IPS DF 6.9 (cell line): ENCODE measurements at regions not wholly inside any gene's neighbourhood (a gene's known extent, or its start where the extent isn't known, plus 50 kb on each side); places are given as distances from the start of the nearest gene placed in this dataset.

ENCODE experiments used
- DNase-seq: peaks from one replicate; pipeline ENCODE4 v3.0.0-alpha.2; 2013; ENCODE audit warnings: low read depth, low spot score
- H3K27ac ChIP-seq: one replicate; pipeline ENCODE4 v1.5.1; 2013; ENCODE audit warnings: low read length, control low read depth
- H3K27me3 ChIP-seq: 2 replicates; pipeline ENCODE4 v1.6.1; 2013; ENCODE audit warnings: mild to moderate bottlenecking, low read length; ENCODE audit not compliant: control insufficient read depth, insufficient read depth
- H3K36me3 ChIP-seq: 2 replicates; pipeline ENCODE4 v1.6.1; 2013; ENCODE audit warnings: low read length; ENCODE audit not compliant: control insufficient read depth, insufficient read depth
- H3K4me1 ChIP-seq: 2 replicates; pipeline ENCODE4 v1.6.1; 2013; ENCODE audit warnings: low read length; ENCODE audit not compliant: control insufficient read depth, insufficient read depth
- H3K4me3 ChIP-seq: 2 replicates; pipeline ENCODE4 v1.5.1; 2013; ENCODE audit warnings: mild to moderate bottlenecking, low read length
- H3K9me3 ChIP-seq: 2 replicates; pipeline ENCODE4 v1.6.1; 2013; ENCODE audit warnings: low read length, inconsistent platforms; ENCODE audit not compliant: control insufficient read depth, insufficient read depth
- WGBS: extraction: QIAGEN DNeasy Blood & Tissue Kit; methylation state at CpG from one replicate; pipeline ENCODE4 v1.1.7; 2013; ENCODE audit warnings: mixed read lengths, missing lambda C conversion rate; ENCODE audit not compliant: insufficient read length, insufficient coverage; 5-methylcytosine and 5-hydroxymethylcytosine counted together

- no peak overlapping the region for H3K4me3 ChIP-seq
- no peak for DNase-seq
- H3K9me3 ChIP-seq, result no peaks in the 10 kb centered on the region
- no peaks in the 10 kb centered on the region for H3K36me3 ChIP-seq
- no peaks in the 10 kb centered on the region for H3K4me1 ChIP-seq
- WGBS, result no CpG with 5 or more reads among the region's 5 CpGs
- no peak overlapping the region for H3K27ac ChIP-seq
- no peaks in the 10 kb centered on the region for H3K27me3 ChIP-seq
Observed at GRCh38 chr2:53182601-53183000, 585.0 kb upstream of the CHAC2 start.

- Histone ChIP-seq H3K27ac (no peak overlapping the region), H3K4me3 (no peak overlapping the region), H3K27me3 (no peaks in the 10 kb centered on the region), H3K9me3 (no peaks in the 10 kb centered on the region), H3K36me3 (no peaks in the 10 kb centered on the region), H3K4me1 (no peaks in the 10 kb centered on the region)
- WGBS, result no CpG with 5 or more reads among the region's 2 CpGs
- DNase-seq, result no peak
Observed at GRCh38 chr2:53181759-53182158, 585.8 kb upstream of the CHAC2 start.

- Histone ChIP-seq H3K4me1 (no peaks in the 10 kb centered on the region), H3K36me3 (no peaks in the 10 kb centered on the region), H3K4me3 (no peak overlapping the region), H3K27me3 (no peaks in the 10 kb centered on the region), H3K9me3 (no peaks in the 10 kb centered on the region), H3K27ac (no peak overlapping the region)
- WGBS, result no CpG with 5 or more reads among the region's 1 CpG
- DNase-seq, result no peak
Observed at GRCh38 chr2:53177327-53177726, 590.3 kb upstream of the CHAC2 start.

GRCh38 chr2:53174539-53174938 lies 593.1 kb upstream of the CHAC2 start:
- no peak overlapping the region for H3K4me3 ChIP-seq
- no peak for DNase-seq
- no peak overlapping the region for H3K27ac ChIP-seq
- H3K27me3 ChIP-seq, result no peaks in the 10 kb centered on the region
- H3K4me1 ChIP-seq, result no peaks in the 10 kb centered on the region
- no CpG with 5 or more reads among the region's 1 CpG for WGBS
- no peaks in the 10 kb centered on the region for H3K36me3 ChIP-seq
- H3K9me3 ChIP-seq, result no peaks in the 10 kb centered on the region

GRCh38 chr2:53173698-53174455 lies 593.7 kb upstream of the CHAC2 start:
- no peaks in the 10 kb centered on the region for H3K9me3 ChIP-seq
- no peak overlapping the region for H3K4me3 ChIP-seq
- no peak overlapping the region for H3K27ac ChIP-seq
- no peaks in the 10 kb centered on the region for H3K4me1 ChIP-seq
- DNase-seq, result no peak
- WGBS, result no CpG with 5 or more reads among the region's 7 CpGs
- no peaks in the 10 kb centered on the region for H3K36me3 ChIP-seq
- no peaks in the 10 kb centered on the region for H3K27me3 ChIP-seq

GRCh38 chr2:53173091-53173490 lies 594.5 kb upstream of the CHAC2 start:
- H3K27ac ChIP-seq, result no peak overlapping the region
- no peak overlapping the region for H3K4me3 ChIP-seq
- no peak for DNase-seq
- WGBS, result no CpG with 5 or more reads among the region's 1 CpG
- no peaks in the 10 kb centered on the region for H3K4me1 ChIP-seq
- H3K9me3 ChIP-seq, result no peaks in the 10 kb centered on the region
- H3K36me3 ChIP-seq, result no peaks in the 10 kb centered on the region
- H3K27me3 ChIP-seq, result no peaks in the 10 kb centered on the region

GRCh38 chr2:53170466-53170865 lies 597.1 kb upstream of the CHAC2 start:
- no peaks in the 10 kb centered on the region for H3K9me3 ChIP-seq
- no peaks in the 10 kb centered on the region for H3K4me1 ChIP-seq
- whole genome bisulfite sequencing, result no CpG with 5 or more reads among the region's 2 CpGs
- H3K36me3 ChIP-seq, result no peaks in the 10 kb centered on the region
- H3K27me3 ChIP-seq, result no peaks in the 10 kb centered on the region
- no peak overlapping the region for H3K27ac ChIP-seq
- no peak for DNase-seq
- no peak overlapping the region for H3K4me3 ChIP-seq

- no peak overlapping the region for H3K4me3 ChIP-seq
- no CpG with 5 or more reads among the region's 4 CpGs for WGBS
- H3K9me3 ChIP-seq, result no peaks in the 10 kb centered on the region
- no peak overlapping the region for H3K27ac ChIP-seq
- no peaks in the 10 kb centered on the region for H3K4me1 ChIP-seq
- DNase-seq, result no peak
- H3K27me3 ChIP-seq, result no peaks in the 10 kb centered on the region
- no peaks in the 10 kb centered on the region for H3K36me3 ChIP-seq
Observed at GRCh38 chr2:53167227-53167626, 600.4 kb upstream of the CHAC2 start.

- Histone ChIP-seq H3K4me1 (no peaks in the 10 kb centered on the region), H3K27me3 (no peaks in the 10 kb centered on the region), H3K36me3 (no peaks in the 10 kb centered on the region), H3K4me3 (no peak overlapping the region), H3K27ac (no peak overlapping the region), H3K9me3 (no peaks in the 10 kb centered on the region)
- DNase-seq, result no peak
Observed at GRCh38 chr2:53150146-53150545, 617.5 kb upstream of the CHAC2 start.

GRCh38 chr2:53148221-53148620 lies 619.4 kb upstream of the CHAC2 start:
- Histone ChIP-seq H3K36me3 (no peaks in the 10 kb centered on the region), H3K4me1 (no peaks in the 10 kb centered on the region), H3K27ac (no peak overlapping the region), H3K9me3 (no peaks in the 10 kb centered on the region), H3K27me3 (no peaks in the 10 kb centered on the region), H3K4me3 (no peak overlapping the region)
- 100% methylated on average over 1 of the region's 3 CpGs for WGBS
- no peak for DNase-seq

GRCh38 chr2:53131416-53131815 lies 636.2 kb upstream of the CHAC2 start:
- Histone ChIP-seq H3K4me1 (no peaks in the 10 kb centered on the region; the same call in 1 of the 2 replicates), H3K27me3 (no peaks in the 10 kb centered on the region), H3K27ac (no peak overlapping the region), H3K9me3 (no peaks in the 10 kb centered on the region), H3K4me3 (no peak overlapping the region), H3K36me3 (no peaks in the 10 kb centered on the region)
- no CpG with 5 or more reads among the region's 1 CpG for WGBS
- no peak for DNase-seq
